ENCODE measurements at regions not wholly inside any gene's neighbourhood (a gene's known extent, or its start where the extent isn't known, plus 50 kb on each side); places are given as distances from the start of the nearest gene placed in this dataset.
A peak's percentile ranks its signal among the peaks of the same experiment; 100 is the strongest.

DNA sequence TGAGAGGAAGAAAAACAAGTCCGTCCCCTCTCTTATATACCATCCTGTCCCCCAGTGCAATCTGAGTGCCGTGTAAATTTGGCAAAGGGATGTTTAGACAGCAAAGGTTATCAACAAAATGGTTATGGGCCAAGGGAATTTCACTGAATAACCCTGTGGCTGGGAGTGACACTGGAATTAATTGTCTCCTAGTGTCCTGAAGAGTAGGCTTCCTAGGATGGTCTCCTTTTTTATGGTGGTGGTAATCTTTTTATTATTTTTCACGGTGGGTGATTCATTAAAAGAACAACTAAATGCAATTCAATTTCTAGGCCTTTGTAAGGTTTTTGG is 244.2 kb downstream of the PIK3R1 start:
- Histone ChIP-seq H3K27me3 (replicated peaks; ENCODE audit: insufficient read depth, low read depth, low read length, poor library complexity) (no peaks in the 10 kb centered on the region), H3K27ac (ENCODE audit: low read depth, low read length, poor library complexity, severe bottlenecking) (no peak overlapping the region), H3K9me3 (ENCODE audit: low read depth, low read length, poor library complexity, severe bottlenecking) (no peaks in the 10 kb centered on the region), H3K36me3 (ENCODE audit: insufficient read depth, low read length, poor library complexity, severe bottlenecking) (no peaks in the 10 kb centered on the region), H3K4me3 (ENCODE audit: low read depth, low read length, poor library complexity, severe bottlenecking) (no peak overlapping the region), H3K4me1 (ENCODE audit: insufficient read depth, low read length, poor library complexity, severe bottlenecking) (peaks cover 11% of the 10 kb centered on the region)
- TF ChIP-seq EZH2 (IDR thresholded peaks at IDR 0.05; ENCODE audit: borderline replicate concordance, low read depth, low read length, poor library complexity, severe bottlenecking): no peak
- TF ChIP-seq, protein P1, sequence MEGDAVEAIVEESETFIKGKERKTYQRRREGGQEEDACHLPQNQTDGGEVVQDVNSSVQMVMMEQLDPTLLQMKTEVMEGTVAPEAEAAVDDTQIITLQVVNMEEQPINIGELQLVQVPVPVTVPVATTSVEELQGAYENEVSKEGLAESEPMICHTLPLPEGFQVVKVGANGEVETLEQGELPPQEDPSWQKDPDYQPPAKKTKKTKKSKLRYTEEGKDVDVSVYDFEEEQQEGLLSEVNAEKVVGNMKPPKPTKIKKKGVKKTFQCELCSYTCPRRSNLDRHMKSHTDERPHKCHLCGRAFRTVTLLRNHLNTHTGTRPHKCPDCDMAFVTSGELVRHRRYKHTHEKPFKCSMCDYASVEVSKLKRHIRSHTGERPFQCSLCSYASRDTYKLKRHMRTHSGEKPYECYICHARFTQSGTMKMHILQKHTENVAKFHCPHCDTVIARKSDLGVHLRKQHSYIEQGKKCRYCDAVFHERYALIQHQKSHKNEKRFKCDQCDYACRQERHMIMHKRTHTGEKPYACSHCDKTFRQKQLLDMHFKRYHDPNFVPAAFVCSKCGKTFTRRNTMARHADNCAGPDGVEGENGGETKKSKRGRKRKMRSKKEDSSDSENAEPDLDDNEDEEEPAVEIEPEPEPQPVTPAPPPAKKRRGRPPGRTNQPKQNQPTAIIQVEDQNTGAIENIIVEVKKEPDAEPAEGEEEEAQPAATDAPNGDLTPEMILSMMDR (conservative IDR thresholded peaks at IDR 0.05; ENCODE audit: low read depth, low read length): no peak
- no TSS peak for BruUV-seq (replicated peaks)
- no peak for DNase-seq (ENCODE audit: low spot score)
- intact Hi-C loops (cut with micrococcal nuclease; ENCODE audit: unreplicated experiment): loop anchor here (1.0 to 10.0 kb wide), 2 partner anchors 173 to 285 kb away; no protein-coding TSS in a partner anchor
- ChIA-PET CTCF (interaction anchor here (1.0 kb wide), 1 partner anchor 172 kb away, joined by 3 read pairs; no protein-coding TSS in a partner anchor), POLR2A (ENCODE audit: low non-redundant PET) (no interaction called here)

DNA sequence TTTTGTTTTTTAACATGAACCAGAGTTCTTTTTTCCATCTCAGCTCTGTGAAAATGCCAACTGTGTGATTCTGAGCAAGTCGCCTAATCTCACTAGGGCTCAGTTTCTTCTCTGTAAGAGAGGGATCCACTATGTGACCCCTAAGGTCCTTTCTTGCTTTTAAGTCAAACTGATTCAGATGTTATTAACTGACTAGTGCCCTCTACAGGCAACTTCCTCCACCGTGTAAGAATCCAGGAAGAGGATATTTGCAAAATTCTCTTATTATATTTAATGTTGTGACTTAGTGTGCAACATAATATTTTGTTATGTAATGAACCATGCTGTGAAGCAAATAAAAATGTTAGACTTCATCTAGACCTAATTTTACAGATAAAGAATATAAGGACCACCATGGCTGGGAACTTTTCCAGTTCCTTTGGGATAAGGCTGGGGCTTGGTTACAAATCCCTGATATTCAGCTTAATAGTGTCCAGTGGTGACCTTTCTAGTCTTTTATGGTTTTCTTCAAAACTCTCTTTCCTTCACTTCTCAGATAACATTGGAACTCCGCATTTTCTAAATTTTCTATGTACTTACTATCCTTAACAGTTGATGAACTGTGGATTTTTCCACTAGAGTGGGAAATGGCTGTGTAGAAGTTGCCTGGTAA is 244.7 kb downstream of the PIK3R1 start:
- Histone ChIP-seq H3K36me3 (ENCODE audit: insufficient read depth, low read length, poor library complexity, severe bottlenecking) (no peaks in the 10 kb centered on the region), H3K9me3 (ENCODE audit: low read depth, low read length, poor library complexity, severe bottlenecking) (no peaks in the 10 kb centered on the region), H3K27me3 (replicated peaks; ENCODE audit: insufficient read depth, low read depth, low read length, poor library complexity) (no peaks in the 10 kb centered on the region), H3K4me3 (ENCODE audit: low read depth, low read length, poor library complexity, severe bottlenecking) (no peak overlapping the region), H3K4me1 (ENCODE audit: insufficient read depth, low read length, poor library complexity, severe bottlenecking) (peaks cover 11% of the 10 kb centered on the region), H3K27ac (ENCODE audit: low read depth, low read length, poor library complexity, severe bottlenecking) (no peak overlapping the region)
- BruUV-seq (replicated peaks): no TSS peak
- ChIA-PET POLR2A (ENCODE audit: low non-redundant PET) (no interaction called here), CTCF (interaction anchor here (1.0 to 1.4 kb wide), 2 partner anchors 172 to 174 kb away, joined by 3 read pairs; no protein-coding TSS in a partner anchor)
- intact Hi-C loops (cut with micrococcal nuclease; ENCODE audit: unreplicated experiment): loop anchor here (1.0 to 10.0 kb wide), 2 partner anchors 174 to 285 kb away; no protein-coding TSS in a partner anchor
- peak; percentile 74 for DNase-seq (ENCODE audit: low spot score)
- TF ChIP-seq, protein P1 (conservative IDR thresholded peaks at IDR 0.05; ENCODE audit: low read depth, low read length): peak; percentile 87
- TF ChIP-seq EZH2 (IDR thresholded peaks at IDR 0.05; ENCODE audit: borderline replicate concordance, low read depth, low read length, poor library complexity, severe bottlenecking): no peak

DNA sequence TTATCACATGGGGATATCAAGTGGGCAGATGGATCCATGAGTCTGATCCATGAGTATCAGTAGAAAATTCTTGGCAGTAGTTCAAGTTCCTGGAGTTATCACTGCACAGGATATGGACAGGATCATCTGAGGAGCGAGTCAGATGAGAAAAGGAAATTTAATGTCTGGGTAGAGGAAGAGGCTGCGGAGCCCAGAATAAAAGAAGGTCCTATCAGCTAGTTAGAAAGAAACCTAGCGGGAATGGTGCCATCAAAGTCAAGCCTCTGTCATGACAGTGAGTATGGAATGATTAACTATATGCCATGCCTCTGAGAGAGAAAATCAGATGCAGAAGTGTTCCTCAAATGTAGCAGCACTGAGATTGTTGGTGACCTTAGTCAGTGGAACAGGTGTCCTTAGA is 248.1 kb downstream of the PIK3R1 start:
- no peak for TF ChIP-seq EZH2 (IDR thresholded peaks at IDR 0.05; ENCODE audit: borderline replicate concordance, low read depth, low read length, poor library complexity, severe bottlenecking)
- TF ChIP-seq, protein P1 (conservative IDR thresholded peaks at IDR 0.05; ENCODE audit: low read depth, low read length): no peak
- Histone ChIP-seq H3K27me3 (replicated peaks; ENCODE audit: insufficient read depth, low read depth, low read length, poor library complexity) (no peaks in the 10 kb centered on the region), H3K4me3 (ENCODE audit: low read depth, low read length, poor library complexity, severe bottlenecking) (no peak overlapping the region), H3K36me3 (ENCODE audit: insufficient read depth, low read length, poor library complexity, severe bottlenecking) (no peaks in the 10 kb centered on the region), H3K4me1 (ENCODE audit: insufficient read depth, low read length, poor library complexity, severe bottlenecking) (peaks cover 11% of the 10 kb centered on the region), H3K27ac (ENCODE audit: low read depth, low read length, poor library complexity, severe bottlenecking) (no peak overlapping the region), H3K9me3 (ENCODE audit: low read depth, low read length, poor library complexity, severe bottlenecking) (no peaks in the 10 kb centered on the region)
- ChIA-PET CTCF (no interaction called here), POLR2A (ENCODE audit: low non-redundant PET) (no interaction called here)
- no peak for DNase-seq (ENCODE audit: low spot score)
- no TSS peak for BruUV-seq (replicated peaks)
- intact Hi-C loops (cut with micrococcal nuclease; ENCODE audit: unreplicated experiment): loop anchor here (10.0 kb wide), 1 partner anchor 281 kb away; no protein-coding TSS in a partner anchor

All from A673 (cell line).